Pancreas (tissue), 10 donors: ENCODE measurements at regions not wholly inside any gene's neighbourhood (a gene's known extent, or its start where the extent isn't known, plus 50 kb on each side); places are given as distances from the start of the nearest gene placed in this dataset.

Source experiments
- ATAC-seq, 4 donors: fragments of 200-7000 bp; cut with Tn5 transposase; one replicate each; pipeline versions ENCODE4 v1.8.0 to v1.9.1; 2020; ENCODE audit warnings: mild to moderate bottlenecking in 4 of 4, moderate library complexity in 4 of 4
- DNase-seq, 6 donors: peaks; one replicate each; pipeline ENCODE4 v3.0.0-alpha.2; 2020
- FAIRE-seq: peaks from 2 replicates; lab custom pipeline; 2012; peaks lifted over from hg19 to GRCh38; lab: Jason Lieb, UNC
- H3K27ac ChIP-seq, 4 donors: fragments of 200-600 bp; sonication (generic); 1 replicate in 3 of 4; 2 replicates in 1 of 4; pipeline versions ENCODE4 v1.5.0 to v1.8.0; 2020
- H3K27me3 ChIP-seq, 4 donors: fragments of 200-600 bp; one replicate each; pipeline ENCODE4 v1.8.0; 2021
- H3K36me3 ChIP-seq, 3 donors: fragments of 200-600 bp; sonication (generic) in 1 of 3; one replicate each; pipeline versions ENCODE4 v1.5.0 to v1.8.0; 2020 to 2021
- H3K4me1 ChIP-seq, 3 donors: fragments of 200-600 bp; one replicate each; pipeline ENCODE4 v1.8.0; 2021
- H3K4me3 ChIP-seq, 4 donors: fragments of 200-600 bp; sonication (generic) in 2 of 4; one replicate each; pipeline versions ENCODE4 v1.5.0 to v1.8.0; 2020 to 2021
- H3K9me3 ChIP-seq, 4 donors: fragments of 200-600 bp; one replicate each; pipeline ENCODE4 v1.8.0; 2021
- WGBS, 2 donors: extraction: QIAGEN DNeasy Blood & Tissue Kit; methylation state at CpG; one replicate each; pipeline ENCODE4 v1.1.7; 2013; 5-methylcytosine and 5-hydroxymethylcytosine counted together
- intact Hi-C, 3 donors: fragments of 100-400 bp; cut with DNase I; formaldehyde crosslinking; loops; one replicate each; pipeline versions ENCODE4 v1.11.1 to v1.14.2; 2022
- TF ChIP-seq, protein P1 (sequence below), 4 donors: fragments of 200-600 bp; sonication (generic) in 3 of 4; IDR thresholded peaks; one replicate each; pipeline versions ENCODE4 v1.5.0 to v1.8.0; 2021; ENCODE audit warnings: antibody characterized with exemption in 4 of 4
- donor health status: healthy with polysubstance abuse.
- donor health status: DM: no; HTN: no; CAD: no; lungs with moderate emphysema.
- donor health status: DM: no; HTN: no; CAD: no.
- donor health status: control.
- donor health status: control.
- donor health status: Bipolar disorder and iron deficiency.
- donor health status: DM: yes; HTN: yes; CAD: no.
- donor health status: DM: no; HTN: no; CAD: no.
- donor health status: DM: no; HTN: no; CAD: no.
- donor health status: DM: yes; HTN: yes; CAD: no.

DNA sequence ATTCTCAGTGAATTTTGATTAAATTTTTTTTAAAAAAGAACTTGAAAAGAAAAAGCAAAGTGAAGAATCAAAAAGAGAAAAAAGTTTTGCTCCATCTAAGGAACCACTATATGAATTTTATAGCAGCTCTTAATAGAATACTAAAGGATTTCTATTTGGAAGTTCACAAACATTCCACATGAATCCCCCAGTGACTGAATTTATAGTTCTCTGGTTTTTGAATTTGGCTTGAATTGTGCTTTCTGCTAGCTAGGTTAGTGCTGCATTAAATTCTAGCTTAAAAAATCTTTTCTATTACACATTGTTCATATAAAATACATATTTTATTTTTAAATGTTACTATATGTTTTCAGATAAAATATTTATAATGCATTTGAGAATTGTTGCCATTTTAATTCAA, 675.4 kb downstream of the RERGL start:
- no peaks in the 10 kb centered on the region for H3K4me1 ChIP-seq
- TF ChIP-seq, protein P1, sequence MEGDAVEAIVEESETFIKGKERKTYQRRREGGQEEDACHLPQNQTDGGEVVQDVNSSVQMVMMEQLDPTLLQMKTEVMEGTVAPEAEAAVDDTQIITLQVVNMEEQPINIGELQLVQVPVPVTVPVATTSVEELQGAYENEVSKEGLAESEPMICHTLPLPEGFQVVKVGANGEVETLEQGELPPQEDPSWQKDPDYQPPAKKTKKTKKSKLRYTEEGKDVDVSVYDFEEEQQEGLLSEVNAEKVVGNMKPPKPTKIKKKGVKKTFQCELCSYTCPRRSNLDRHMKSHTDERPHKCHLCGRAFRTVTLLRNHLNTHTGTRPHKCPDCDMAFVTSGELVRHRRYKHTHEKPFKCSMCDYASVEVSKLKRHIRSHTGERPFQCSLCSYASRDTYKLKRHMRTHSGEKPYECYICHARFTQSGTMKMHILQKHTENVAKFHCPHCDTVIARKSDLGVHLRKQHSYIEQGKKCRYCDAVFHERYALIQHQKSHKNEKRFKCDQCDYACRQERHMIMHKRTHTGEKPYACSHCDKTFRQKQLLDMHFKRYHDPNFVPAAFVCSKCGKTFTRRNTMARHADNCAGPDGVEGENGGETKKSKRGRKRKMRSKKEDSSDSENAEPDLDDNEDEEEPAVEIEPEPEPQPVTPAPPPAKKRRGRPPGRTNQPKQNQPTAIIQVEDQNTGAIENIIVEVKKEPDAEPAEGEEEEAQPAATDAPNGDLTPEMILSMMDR (IDR thresholded peaks at IDR 0.05), result no peak
- no peak for FAIRE-seq

DNA sequence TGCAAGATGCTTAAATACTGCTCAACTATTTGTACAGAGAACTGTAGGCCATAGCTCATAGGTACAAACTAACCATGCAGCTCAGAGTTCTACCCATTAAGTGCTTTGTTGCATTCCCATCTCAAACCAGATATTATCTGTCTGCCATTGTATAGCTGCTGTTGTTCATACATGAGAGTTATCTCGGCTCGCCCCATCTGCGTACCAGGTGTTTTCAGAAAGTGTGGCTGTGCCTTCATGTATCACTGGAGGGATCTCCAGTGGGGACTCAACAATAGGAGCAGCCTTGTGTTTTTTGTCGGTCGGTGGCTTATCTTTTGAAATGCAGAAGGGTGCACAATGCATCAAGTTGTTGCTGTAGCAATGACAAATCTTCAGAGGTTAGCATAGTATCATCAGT, 678.3 kb downstream of the RERGL start:
- TF ChIP-seq, protein P1 (IDR thresholded peaks at IDR 0.05), result no peak
- Histone ChIP-seq H3K9me3 (no peaks in the 10 kb centered on the region), H3K27me3 (no peaks in the 10 kb centered on the region), H3K4me1 (no peaks in the 10 kb centered on the region), H3K36me3 (no peaks in the 10 kb centered on the region), H3K4me3 (no peak overlapping the region), H3K27ac (no peak overlapping the region)
- ATAC-seq (no peak), FAIRE-seq (no peak), DNase-seq (no peak)
- intact Hi-C loops, result no loop called here
- whole genome bisulfite sequencing, 2 donors, result 75 to 81% methylated on average over 5 of the region's 5 CpGs

More for the DNA sequence above, 675.4 kb downstream of the RERGL start:
- ATAC-seq, result no peak
- Histone ChIP-seq H3K9me3 (no peaks in the 10 kb centered on the region), H3K27ac (no peak overlapping the region), H3K4me3 (no peak overlapping the region), H3K27me3 (no peaks in the 10 kb centered on the region), H3K36me3 (no peaks in the 10 kb centered on the region)
- intact Hi-C loops, result no loop called here
- no peak for DNase-seq

DNA sequence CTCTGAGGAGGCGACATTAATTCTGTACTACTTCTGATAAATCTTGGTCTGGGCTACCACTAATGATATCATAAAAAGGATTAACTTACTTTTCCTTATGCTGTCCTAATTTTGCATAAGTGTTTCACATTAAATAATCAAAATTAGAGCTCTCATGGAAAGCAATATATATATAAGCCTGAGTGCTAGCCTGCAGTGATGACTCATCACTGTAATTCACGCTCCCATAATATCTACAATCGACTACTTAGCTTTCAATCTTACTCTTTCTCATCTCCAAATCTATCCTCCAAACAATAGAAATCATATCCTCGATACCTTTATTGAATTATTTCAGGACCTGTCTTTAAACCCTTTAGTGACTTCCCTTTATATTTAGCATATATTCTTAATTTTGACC, 701.3 kb downstream of the RERGL start:
- intact Hi-C loops, result no loop called here
- Histone ChIP-seq H3K4me1 (no peaks in the 10 kb centered on the region), H3K9me3 (no peaks in the 10 kb centered on the region), H3K27ac (no peak overlapping the region), H3K36me3 (no peaks in the 10 kb centered on the region), H3K27me3 (no peaks in the 10 kb centered on the region), H3K4me3 (no peak overlapping the region)
- no peak for DNase-seq
- TF ChIP-seq, protein P1 (IDR thresholded peaks at IDR 0.05), result no peak
- 68 to 74% methylated on average over 4 of the region's 4 CpGs for WGBS, 2 donors
- FAIRE-seq, result no peak
- no peak for ATAC-seq

DNA sequence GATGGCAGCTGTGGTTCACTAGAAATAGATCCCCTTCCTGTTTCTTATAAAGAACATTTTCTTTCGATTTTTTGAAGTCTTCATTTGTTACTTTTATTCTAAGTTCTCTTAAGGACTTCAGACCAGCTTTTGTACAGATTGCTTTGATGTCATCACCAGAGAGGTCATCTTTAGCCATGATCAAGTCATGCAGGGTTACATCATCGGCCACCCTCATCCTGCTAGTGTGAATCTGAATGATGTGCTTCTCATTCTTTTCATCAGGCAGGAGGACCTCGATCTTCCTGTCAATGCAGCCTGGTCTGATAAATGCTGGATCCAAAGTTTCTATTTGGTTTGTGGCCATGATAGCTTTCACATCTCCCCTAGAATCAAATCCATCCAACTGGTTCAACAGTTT, 706.7 kb downstream of the RERGL start:
- H3K4me1 ChIP-seq, result no peaks in the 10 kb centered on the region
- no peaks in the 10 kb centered on the region for H3K27me3 ChIP-seq
- no peaks in the 10 kb centered on the region for H3K36me3 ChIP-seq
- WGBS, 2 donors, result 55 to 57% methylated on average over 3 of the region's 3 CpGs
- DNase-seq (no peak), FAIRE-seq (no peak), ATAC-seq (no peak)
- no peaks in the 10 kb centered on the region for H3K9me3 ChIP-seq
- H3K4me3 ChIP-seq, result no peak overlapping the region
- TF ChIP-seq, protein P1 (IDR thresholded peaks at IDR 0.05), result no peak
- no peak overlapping the region for H3K27ac ChIP-seq
- intact Hi-C loops, result no loop called here

DNA sequence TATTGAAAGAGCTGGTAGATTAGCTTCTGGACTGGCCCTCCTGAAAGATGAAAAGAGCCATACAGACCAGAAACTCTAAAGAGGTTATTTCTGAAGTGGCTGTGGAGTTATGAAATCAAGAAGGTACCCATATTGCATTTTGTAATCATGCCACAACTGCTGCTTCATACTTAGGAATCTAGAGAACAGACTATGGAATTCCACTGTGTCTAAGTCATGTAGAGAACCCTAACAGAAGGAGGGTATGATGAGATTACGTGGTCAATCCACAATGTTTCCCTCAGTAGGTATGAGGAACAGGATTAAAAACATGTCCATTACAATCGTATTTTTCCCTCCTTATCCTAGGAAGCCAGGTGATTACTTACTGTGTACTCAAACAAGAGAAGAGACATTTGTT, 708.8 kb downstream of the RERGL start:
- 6 to 13% methylated on average over 2 of the region's 2 CpGs for WGBS, 2 donors
- DNase-seq, result no peak
- FAIRE-seq, result no peak
- Histone ChIP-seq H3K36me3 (no peaks in the 10 kb centered on the region), H3K9me3 (no peaks in the 10 kb centered on the region), H3K4me1 (no peaks in the 10 kb centered on the region), H3K27ac (no peak overlapping the region), H3K4me3 (no peak overlapping the region), H3K27me3 (peaks cover 0 to under 1% (median 0%) of the 10 kb centered on the region in 4 donors)
- ATAC-seq, result no peak
- intact Hi-C loops, result no loop called here
- TF ChIP-seq, protein P1 (IDR thresholded peaks at IDR 0.05), result no peak
